ENCODE measurements at regions not wholly inside any gene's neighbourhood (a gene's known extent, or its start where the extent isn't known, plus 50 kb on each side); places are given as distances from the start of the nearest gene placed in this dataset.
"Not testable (repeated sequence)": the region's sequence is repeated elsewhere in the genome, so short reads cannot be mapped to it uniquely, and the experiment has no call there.

GRCh38 chr1:55767171-55767570, 552.0 kb upstream of the USP24 start:
- Histone ChIP-seq H3K27ac (no peak overlapping the region), H3K4me3 (no peak overlapping the region), H3K4me1 (ENCODE audit: insufficient read depth) (no peaks in the 10 kb centered on the region), H3K27me3 (no peaks in the 10 kb centered on the region), H3K9me3 (no peaks in the 10 kb centered on the region), H3K36me3 (no peaks in the 10 kb centered on the region)
- DNase-seq = no peak
- 40 to 65% (median 60%) methylated on average over 3 of the region's 3 CpGs for WGBS, 3 donors
- intact Hi-C loops (cut with DNase I) = no loop called here
- no peak for TF ChIP-seq CTCF (IDR thresholded peaks at IDR 0.05)
- no peak for TF ChIP-seq POLR2A (IDR thresholded peaks at IDR 0.05)
- no peak for TF ChIP-seq EP300 (IDR thresholded peaks at IDR 0.05)

- H3K36me3 ChIP-seq; H3K27me3 ChIP-seq; H3K27ac ChIP-seq; DNase-seq; intact Hi-C loops (cut with DNase I); H3K4me1 ChIP-seq (ENCODE audit: insufficient read depth); H3K9me3 ChIP-seq; H3K4me3 ChIP-seq: not testable (repeated sequence)
- WGBS, 3 donors = 89 to 96% (median 94%) methylated on average over 3 of the region's 3 CpGs
Measured at GRCh38 chr1:55765505-55765904, 550.3 kb upstream of the USP24 start.

- Histone ChIP-seq H3K36me3 (no peaks in the 10 kb centered on the region), H3K9me3 (no peaks in the 10 kb centered on the region), H3K27me3 (no peaks in the 10 kb centered on the region), H3K4me1 (ENCODE audit: insufficient read depth) (no peaks in the 10 kb centered on the region), H3K4me3 (no peak overlapping the region), H3K27ac (no peak overlapping the region)
- intact Hi-C loops (cut with DNase I) = no loop called here
- DNase-seq = no peak
- no peak for TF ChIP-seq POLR2A (IDR thresholded peaks at IDR 0.05)
- no peak for TF ChIP-seq CTCF (IDR thresholded peaks at IDR 0.05)
- TF ChIP-seq EP300 (IDR thresholded peaks at IDR 0.05) = no peak
- 17 to 41% (median 26%) methylated on average over 2 of the region's 2 CpGs for WGBS, 3 donors
Measured at GRCh38 chr1:55751776-55752175, 536.6 kb upstream of the USP24 start.

GRCh38 chr1:55750628-55750995, 535.4 kb upstream of the USP24 start:
- Histone ChIP-seq H3K36me3 (no peaks in the 10 kb centered on the region), H3K9me3 (no peaks in the 10 kb centered on the region), H3K4me3 (no peak overlapping the region), H3K27ac (no peak overlapping the region), H3K4me1 (ENCODE audit: insufficient read depth) (no peaks in the 10 kb centered on the region), H3K27me3 (no peaks in the 10 kb centered on the region)
- no peak for DNase-seq
- TF ChIP-seq EP300 (IDR thresholded peaks at IDR 0.05) (no peak), CTCF (IDR thresholded peaks at IDR 0.05) (no peak), POLR2A (IDR thresholded peaks at IDR 0.05) (no peak)
- WGBS, 3 donors = 85 to 88% (median 88%) methylated on average over 1 of the region's 1 CpG
- intact Hi-C loops (cut with DNase I) = no loop called here

GRCh38 chr1:55749975-55750627, 534.9 kb upstream of the USP24 start:
- no peak for DNase-seq
- Histone ChIP-seq H3K27ac (no peak overlapping the region), H3K27me3 (no peaks in the 10 kb centered on the region), H3K4me1 (ENCODE audit: insufficient read depth) (no peaks in the 10 kb centered on the region), H3K4me3 (no peak overlapping the region), H3K9me3 (no peaks in the 10 kb centered on the region), H3K36me3 (no peaks in the 10 kb centered on the region)
- intact Hi-C loops (cut with DNase I) = no loop called here
- 61 to 78% (median 75%) methylated on average over 6 of the region's 6 CpGs for WGBS, 3 donors
- TF ChIP-seq EP300 (IDR thresholded peaks at IDR 0.05) (no peak), POLR2A (IDR thresholded peaks at IDR 0.05) (no peak), CTCF (IDR thresholded peaks at IDR 0.05) (no peak)

Measured in ovary (tissue), 7 donors.